MM.1S (cell line): ENCODE measurements at regions not wholly inside any gene's neighbourhood (a gene's known extent, or its start where the extent isn't known, plus 50 kb on each side); places are given as distances from the start of the nearest gene placed in this dataset.

Source experiments
- DNase-seq: peaks from one replicate; pipeline ENCODE4 v3.0.0-alpha.2; 2015
- H2AFZ ChIP-seq: fragments of 300-600 bp; sonication (generic); 2 replicates; pipeline ENCODE4 v1.6.0; 2016; ENCODE audit warnings: antibody characterized with exemption, low read length
- H3F3A ChIP-seq: fragments of 300-600 bp; sonication (generic); 2 replicates; pipeline ENCODE4 v1.6.1; 2016; ENCODE audit warnings: mild to moderate bottlenecking, antibody characterized with exemption, low read length, moderate library complexity, mixed read lengths; ENCODE audit not compliant: insufficient read depth
- H3K27ac ChIP-seq: fragments of 300-600 bp; sonication (generic); 2 replicates; pipeline ENCODE4 v1.5.1; 2016; ENCODE audit warnings: mild to moderate bottlenecking, low read length
- H3K27me3 ChIP-seq: fragments of 300-600 bp; sonication (generic); replicated peaks from 2 replicates; pipeline ENCODE4 v1.6.0; 2016; ENCODE audit warnings: low read length; ENCODE audit not compliant: insufficient read depth
- H3K36me3 ChIP-seq: fragments of 300-600 bp; sonication (generic); replicated peaks from 2 replicates; pipeline ENCODE4 v1.6.1; 2016; ENCODE audit warnings: mild to moderate bottlenecking, low read length, mixed read lengths; ENCODE audit not compliant: insufficient read depth
- H3K4me1 ChIP-seq: fragments of 300-600 bp; sonication (generic); 2 replicates; pipeline ENCODE4 v1.6.1; 2016; ENCODE audit warnings: low read length, mixed read lengths
- H3K4me2 ChIP-seq: fragments of 300-600 bp; sonication (generic); 2 replicates; pipeline ENCODE4 v1.6.0; 2016; ENCODE audit warnings: low read depth, low read length
- H3K4me3 ChIP-seq: fragments of 300-600 bp; sonication (generic); 2 replicates; pipeline ENCODE4 v1.5.1; 2016; ENCODE audit warnings: low read length, mixed read lengths
- H3K79me2 ChIP-seq: fragments of 300-600 bp; sonication (generic); 2 replicates; pipeline ENCODE4 v1.6.1; 2016; ENCODE audit warnings: mixed run types, low read length, mixed read lengths
- H3K9ac ChIP-seq: fragments of 300-600 bp; sonication (generic); 2 replicates; pipeline ENCODE4 v1.6.1; 2016; ENCODE audit warnings: low read length, mixed read lengths
- H3K9me2 ChIP-seq: fragments of 300-600 bp; sonication (generic); replicated peaks from 2 replicates; pipeline ENCODE4 v1.6.1; 2016; ENCODE audit warnings: mild to moderate bottlenecking, low read length, mixed read lengths; ENCODE audit not compliant: insufficient read depth
- H3K9me3 ChIP-seq: fragments of 300-600 bp; sonication (generic); replicated peaks from 2 replicates; pipeline ENCODE4 v1.6.1; 2016; ENCODE audit warnings: mild to moderate bottlenecking, low read length, mixed read lengths; ENCODE audit not compliant: insufficient read depth
- H4K20me1 ChIP-seq: fragments of 300-600 bp; sonication (generic); 2 replicates; pipeline ENCODE4 v1.6.1; 2016; ENCODE audit warnings: mild to moderate bottlenecking, low read length, moderate library complexity, mixed read lengths; ENCODE audit not compliant: insufficient read depth
- CTCF ChIP-seq: fragments of 300-600 bp; sonication (generic); IDR thresholded peaks from 2 replicates; pipeline ENCODE4 v1.5.1; 2016; ENCODE audit warnings: antibody characterized with exemption, low read length, mixed read lengths
- EZH2 ChIP-seq: fragments of 300-600 bp; sonication (generic); optimal IDR thresholded peaks from 2 replicates; pipeline ENCODE3; 2017; ENCODE audit warnings: low read depth, mild to moderate bottlenecking, antibody characterized with exemption, low read length, mixed read lengths
- EZH2phosphoT487 ChIP-seq: fragments of 300-600 bp; sonication (generic); IDR thresholded peaks from 2 replicates; pipeline ENCODE4 v1.6.1; 2018; ENCODE audit warnings: antibody characterized with exemption, low read length

- no peaks in the 10 kb centered on the region for H3K79me2 ChIP-seq
- DNase-seq, result no peak
- H3K9me3 ChIP-seq, result no peaks in the 10 kb centered on the region
- no peaks in the 10 kb centered on the region for H3K4me1 ChIP-seq
- no peaks in the 10 kb centered on the region for H3F3A ChIP-seq
- TF ChIP-seq EZH2, result no peak
- TF ChIP-seq EZH2phosphoT487, result no peak
- TF ChIP-seq CTCF, result no peak
- no peak overlapping the region for H3K27ac ChIP-seq
- H3K27me3 ChIP-seq, result no peaks in the 10 kb centered on the region
- H3K36me3 ChIP-seq, result no peaks in the 10 kb centered on the region
- H3K4me3 ChIP-seq, result no peak overlapping the region
- H3K9ac ChIP-seq, result no peak overlapping the region
- no peak overlapping the region for H3K4me2 ChIP-seq
- H3K9me2 ChIP-seq, result no peaks in the 10 kb centered on the region
- H4K20me1 ChIP-seq, result no peaks in the 10 kb centered on the region
- no peak overlapping the region for H2AFZ ChIP-seq
These were observed 634.5 kb downstream of the ZEB2 start for GRCh38 chr2:143885461-143885860.

- H3K4me1 ChIP-seq, result no peaks in the 10 kb centered on the region
- TF ChIP-seq EZH2, result no peak
- TF ChIP-seq CTCF, result no peak
- TF ChIP-seq EZH2phosphoT487, result no peak
- no peaks in the 10 kb centered on the region for H3K9me3 ChIP-seq
- H3K4me3 ChIP-seq, result no peak overlapping the region
- H4K20me1 ChIP-seq, result no peaks in the 10 kb centered on the region
- H3K36me3 ChIP-seq, result no peaks in the 10 kb centered on the region
- H3F3A ChIP-seq, result no peaks in the 10 kb centered on the region
- no peak overlapping the region for H2AFZ ChIP-seq
- no peaks in the 10 kb centered on the region for H3K79me2 ChIP-seq
- H3K9me2 ChIP-seq, result no peaks in the 10 kb centered on the region
- H3K27me3 ChIP-seq, result no peaks in the 10 kb centered on the region
- no peak for DNase-seq
- no peak overlapping the region for H3K4me2 ChIP-seq
- H3K27ac ChIP-seq, result no peak overlapping the region
- no peak overlapping the region for H3K9ac ChIP-seq
These were observed 638.7 kb downstream of the ZEB2 start for GRCh38 chr2:143881246-143881645.

- Histone ChIP-seq H3K27ac (no peak overlapping the region), H3K4me1 (no peaks in the 10 kb centered on the region), H3K9me2 (no peaks in the 10 kb centered on the region), H3K27me3 (no peaks in the 10 kb centered on the region), H3K4me2 (no peak overlapping the region), H2AFZ (no peak overlapping the region), H3K4me3 (no peak overlapping the region), H3K9me3 (no peaks in the 10 kb centered on the region), H3F3A (no peaks in the 10 kb centered on the region), H3K9ac (no peak overlapping the region), H3K36me3 (no peaks in the 10 kb centered on the region), H4K20me1 (no peaks in the 10 kb centered on the region), H3K79me2 (no peaks in the 10 kb centered on the region)
- no peak for DNase-seq
- no peak for TF ChIP-seq EZH2phosphoT487
- no peak for TF ChIP-seq CTCF
- TF ChIP-seq EZH2, result no peak
These were observed 641.9 kb downstream of the ZEB2 start for GRCh38 chr2:143877876-143878530.
